Large intestine (tissue), 3 donors: ENCODE measurements at regions not wholly inside any gene's neighbourhood (a gene's known extent, or its start where the extent isn't known, plus 50 kb on each side); places are given as distances from the start of the nearest gene placed in this dataset.

ENCODE experiments used
- DNase-seq, 2 donors: peaks; one replicate each; pipeline versions ENCODE4 v3.0.0 to v3.0.0-alpha.2; 2013
- H3K27ac ChIP-seq: one replicate; pipeline ENCODE4 v1.5.1; 2013; ENCODE audit warnings: low read length
- H3K27me3 ChIP-seq: 2 replicates; pipeline ENCODE4 v1.6.1; 2013; ENCODE audit warnings: low read length; ENCODE audit not compliant: control insufficient read depth, insufficient read depth
- H3K36me3 ChIP-seq: 2 replicates; pipeline ENCODE4 v1.6.1; 2013; ENCODE audit warnings: low read length; ENCODE audit not compliant: control insufficient read depth, insufficient read depth
- H3K4me1 ChIP-seq: one replicate; pipeline ENCODE4 v1.6.1; 2013; ENCODE audit warnings: low read length; ENCODE audit not compliant: control insufficient read depth, insufficient read depth
- H3K4me3 ChIP-seq: one replicate; pipeline ENCODE4 v1.5.1; 2013; ENCODE audit warnings: low read length
- H3K9me3 ChIP-seq: one replicate; pipeline ENCODE4 v1.6.1; 2013; ENCODE audit warnings: mild to moderate bottlenecking, low read depth, low read length, moderate library complexity; ENCODE audit not compliant: control insufficient read depth
- WGBS: methylation state at CpG from one replicate; pipeline ENCODE4 v1.1.5; 2013; ENCODE audit warnings: low lambda C conversion rate; ENCODE audit not compliant: insufficient coverage; 5-methylcytosine and 5-hydroxymethylcytosine counted together

- no CpG with 5 or more reads among the region's 1 CpG for WGBS
- no peak for DNase-seq
- Histone ChIP-seq H3K4me1 (no peaks in the 10 kb centered on the region), H3K9me3 (no peaks in the 10 kb centered on the region), H3K27ac (no peak overlapping the region), H3K36me3 (no peaks in the 10 kb centered on the region), H3K4me3 (no peak overlapping the region), H3K27me3 (no peaks in the 10 kb centered on the region)
These were observed 1072.0 kb upstream of the INTU start for GRCh38 chr4:126560794-126561193.

- Histone ChIP-seq H3K4me1 (no peaks in the 10 kb centered on the region), H3K27ac (no peak overlapping the region), H3K27me3 (no peaks in the 10 kb centered on the region), H3K9me3 (no peaks in the 10 kb centered on the region), H3K36me3 (no peaks in the 10 kb centered on the region), H3K4me3 (no peak overlapping the region)
- WGBS, result 100% methylated on average over 3 of the region's 11 CpGs
- DNase-seq, result no peak
These were observed 1069.4 kb upstream of the INTU start for GRCh38 chr4:126563389-126563788.

GRCh38 chr4:126564283-126564854, 1068.4 kb upstream of the INTU start:
- Histone ChIP-seq H3K9me3 (no peaks in the 10 kb centered on the region), H3K27ac (no peak overlapping the region), H3K27me3 (no peaks in the 10 kb centered on the region), H3K4me3 (no peak overlapping the region), H3K4me1 (no peaks in the 10 kb centered on the region), H3K36me3 (no peaks in the 10 kb centered on the region)
- DNase-seq, result no peak
- WGBS, result no CpG with 5 or more reads among the region's 5 CpGs

- Histone ChIP-seq H3K27me3 (no peaks in the 10 kb centered on the region), H3K36me3 (no peaks in the 10 kb centered on the region), H3K4me1 (no peaks in the 10 kb centered on the region), H3K27ac (no peak overlapping the region), H3K4me3 (no peak overlapping the region), H3K9me3 (no peaks in the 10 kb centered on the region)
- WGBS, result 52% methylated on average over 3 of the region's 7 CpGs
- no peak for DNase-seq
These were observed 1063.8 kb upstream of the INTU start for GRCh38 chr4:126568652-126569570.

- Histone ChIP-seq H3K27ac (no peak overlapping the region), H3K27me3 (no peaks in the 10 kb centered on the region), H3K4me1 (no peaks in the 10 kb centered on the region), H3K9me3 (no peaks in the 10 kb centered on the region), H3K4me3 (no peak overlapping the region), H3K36me3 (no peaks in the 10 kb centered on the region)
- WGBS, result no CpG with 5 or more reads among the region's 2 CpGs
- DNase-seq, result no peak
These were observed 1060.5 kb upstream of the INTU start for GRCh38 chr4:126572264-126572663.

- Histone ChIP-seq H3K36me3 (no peaks in the 10 kb centered on the region), H3K4me3 (no peak overlapping the region), H3K27me3 (no peaks in the 10 kb centered on the region), H3K27ac (no peak overlapping the region), H3K4me1 (no peaks in the 10 kb centered on the region), H3K9me3 (peaks cover 9% of the 10 kb centered on the region)
- DNase-seq, result no peak
- no CpG with 5 or more reads among the region's 2 CpGs for WGBS
These were observed 1050.0 kb upstream of the INTU start for GRCh38 chr4:126582737-126583136.

GRCh38 chr4:126583509-126583908, 1049.2 kb upstream of the INTU start:
- DNase-seq, result no peak
- no peak overlapping the region for H3K4me3 ChIP-seq
- peaks cover 9% of the 10 kb centered on the region for H3K9me3 ChIP-seq
- H3K27ac ChIP-seq, result no peak overlapping the region
- WGBS, result no CpG with 5 or more reads among the region's 1 CpG
- H3K4me1 ChIP-seq, result no peaks in the 10 kb centered on the region
- H3K36me3 ChIP-seq, result no peaks in the 10 kb centered on the region
- no peaks in the 10 kb centered on the region for H3K27me3 ChIP-seq

GRCh38 chr4:126591583-126591982, 1041.2 kb upstream of the INTU start:
- no peaks in the 10 kb centered on the region for H3K9me3 ChIP-seq
- H3K4me1 ChIP-seq, result no peaks in the 10 kb centered on the region
- H3K36me3 ChIP-seq, result no peaks in the 10 kb centered on the region
- H3K27me3 ChIP-seq, result no peaks in the 10 kb centered on the region
- no peak for DNase-seq
- no peak overlapping the region for H3K27ac ChIP-seq
- H3K4me3 ChIP-seq, result no peak overlapping the region

- Histone ChIP-seq H3K4me3 (no peak overlapping the region), H3K27ac (no peak overlapping the region), H3K4me1 (no peaks in the 10 kb centered on the region), H3K27me3 (no peaks in the 10 kb centered on the region), H3K9me3 (no peaks in the 10 kb centered on the region), H3K36me3 (no peaks in the 10 kb centered on the region)
- no peak for DNase-seq
- no CpG with 5 or more reads among the region's 3 CpGs for WGBS
These were observed 1040.7 kb upstream of the INTU start for GRCh38 chr4:126592088-126592487.

- Histone ChIP-seq H3K4me1 (no peaks in the 10 kb centered on the region), H3K36me3 (no peaks in the 10 kb centered on the region), H3K27me3 (no peaks in the 10 kb centered on the region), H3K9me3 (no peaks in the 10 kb centered on the region), H3K4me3 (no peak overlapping the region), H3K27ac (no peak overlapping the region)
- DNase-seq, result no peak
- WGBS, result 100% methylated on average over 1 of the region's 2 CpGs
These were observed 1039.1 kb upstream of the INTU start for GRCh38 chr4:126593626-126594025.

- 100% methylated on average over 1 of the region's 2 CpGs for WGBS
- Histone ChIP-seq H3K9me3 (no peaks in the 10 kb centered on the region), H3K36me3 (no peaks in the 10 kb centered on the region), H3K4me3 (no peak overlapping the region), H3K4me1 (no peaks in the 10 kb centered on the region), H3K27me3 (no peaks in the 10 kb centered on the region), H3K27ac (no peak overlapping the region)
- DNase-seq, result no peak
These were observed 1037.1 kb upstream of the INTU start for GRCh38 chr4:126595643-126596042.
